Right kidney (tissue), 1 donor: ENCODE measurements at regions not wholly inside any gene's neighbourhood (a gene's known extent, or its start where the extent isn't known, plus 50 kb on each side); places are given as distances from the start of the nearest gene placed in this dataset.
A peak's percentile ranks its signal among the peaks of the same experiment; 100 is the strongest.

Experiments
- DNase-seq: peaks from one replicate; pipeline ENCODE4 v3.0.0-alpha.2; 2016

GRCh38 chr16:85162478-85163277 is 50.4 kb upstream of the CIBAR2 start:
- peak; percentile 74 for DNase-seq

GRCh38 chr16:85163278-85164112 is 51.2 kb upstream of the CIBAR2 start:
- DNase-seq = no peak

DNA sequence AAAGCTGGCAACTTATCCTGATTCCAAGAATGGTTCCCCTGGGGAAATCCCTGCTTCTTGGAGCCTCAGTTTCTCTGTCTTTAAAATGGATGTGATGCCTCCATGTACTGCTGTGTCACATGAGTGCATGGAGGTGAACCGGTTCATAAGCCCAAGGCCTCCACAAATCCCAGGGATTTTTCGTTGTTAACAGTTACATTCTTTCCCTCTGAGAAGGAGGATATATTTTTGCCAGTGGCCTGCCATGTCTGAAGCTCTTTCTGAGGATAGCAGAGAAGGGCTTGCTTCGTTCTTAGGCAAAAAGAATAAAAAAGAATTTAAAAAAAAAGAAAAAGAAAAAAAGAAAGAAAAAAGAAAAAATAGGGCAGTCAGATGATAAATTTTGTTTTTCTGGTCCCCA is 52.2 kb upstream of the CIBAR2 start:
- DNase-seq = no peak

- DNase-seq = no peak
Measured at GRCh38 chr16:85164838-85165516, 52.7 kb upstream of the CIBAR2 start.

DNA sequence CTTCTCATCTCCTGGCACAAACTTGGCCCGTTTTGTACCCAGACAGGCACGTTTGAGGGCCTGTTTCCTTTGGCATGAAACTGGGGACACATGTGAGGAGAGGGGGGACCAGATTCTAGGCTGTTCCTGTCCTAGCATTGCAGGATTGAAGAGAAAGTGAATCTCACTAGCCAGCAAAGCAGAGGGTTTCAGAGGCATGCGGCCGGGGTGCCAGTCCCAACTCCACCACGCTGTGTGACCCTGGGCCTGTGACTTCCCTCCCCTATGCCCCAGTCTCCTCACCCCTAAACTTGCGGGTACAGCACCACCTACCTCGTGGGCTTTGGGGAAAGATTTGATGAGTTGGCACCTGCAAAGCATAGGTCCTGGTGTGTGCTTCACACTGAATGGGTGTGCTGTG is 53.5 kb upstream of the CIBAR2 start:
- DNase-seq = no peak

DNA sequence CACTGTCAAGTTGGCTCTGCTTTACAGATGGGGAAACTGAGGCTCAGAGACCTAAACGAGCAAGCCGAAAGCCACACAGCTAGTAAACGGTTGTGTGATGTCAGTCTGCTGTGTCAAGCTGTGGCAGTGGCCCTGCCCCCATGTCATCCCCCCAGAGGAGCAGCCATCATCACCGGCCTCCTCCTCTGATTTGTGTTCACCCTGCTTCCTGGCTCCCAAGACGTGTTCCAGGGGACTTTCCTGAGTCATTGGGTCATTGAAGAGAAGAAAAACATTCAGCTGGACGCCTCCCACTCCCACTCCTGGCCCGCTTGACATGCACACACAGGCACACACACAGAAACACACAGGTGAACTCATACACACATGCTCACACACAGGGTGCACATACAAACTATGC is 54.0 kb upstream of the CIBAR2 start:
- DNase-seq = no peak

- DNase-seq = no peak
Measured at GRCh38 chr16:85166699-85167588, 54.7 kb upstream of the CIBAR2 start.

DNA sequence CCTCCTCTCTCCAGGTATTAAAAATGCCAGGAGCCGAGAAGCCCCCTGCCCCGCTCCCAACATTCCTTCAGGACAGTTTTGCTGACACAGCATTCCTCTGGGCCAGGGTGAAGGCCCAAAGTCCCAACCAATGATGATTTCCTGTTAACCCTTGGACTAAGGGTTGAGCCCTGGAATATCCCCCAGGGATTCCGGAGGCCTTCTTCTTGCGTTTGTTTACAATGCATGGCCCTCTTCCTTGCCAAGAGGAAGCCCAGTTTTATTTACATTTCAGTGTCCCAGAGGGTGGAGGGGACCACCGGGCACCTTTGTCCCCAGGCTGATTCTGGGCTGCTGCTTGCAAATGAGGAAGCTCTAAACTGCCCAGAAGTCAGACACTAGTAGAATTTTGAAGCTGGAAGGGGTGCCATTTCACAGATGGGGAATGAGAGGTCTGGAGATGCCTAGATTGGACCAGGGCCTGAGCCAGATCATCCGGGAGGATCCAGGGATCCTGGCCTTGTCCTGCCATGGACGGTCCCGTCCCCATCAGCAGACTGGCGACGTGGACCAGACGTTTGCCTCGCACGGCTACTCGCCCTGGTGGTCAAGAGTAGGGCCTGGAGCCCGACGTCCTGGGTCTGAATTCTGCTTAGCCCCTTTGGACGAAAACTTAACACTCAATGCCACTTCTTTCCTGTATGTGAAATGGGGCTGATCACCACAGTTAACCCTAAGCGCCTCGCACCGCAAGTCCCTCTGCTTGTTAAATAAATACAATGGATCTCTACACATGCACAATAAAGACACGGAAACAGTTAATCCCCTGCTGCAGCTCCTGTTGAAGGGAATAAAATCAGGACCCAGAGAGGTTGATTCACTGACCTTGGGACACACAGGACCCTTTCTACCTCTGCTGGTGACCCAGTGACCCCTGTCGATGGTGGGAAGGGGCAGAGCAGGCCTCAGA is 55.6 kb upstream of the CIBAR2 start:
- DNase-seq = no peak

GRCh38 chr16:85168732-85169256 is 56.5 kb upstream of the CIBAR2 start:
- DNase-seq = peak; percentile 70

- peak; percentile 80 for DNase-seq
Measured at GRCh38 chr16:85169333-85170065, 57.2 kb upstream of the CIBAR2 start.

DNA sequence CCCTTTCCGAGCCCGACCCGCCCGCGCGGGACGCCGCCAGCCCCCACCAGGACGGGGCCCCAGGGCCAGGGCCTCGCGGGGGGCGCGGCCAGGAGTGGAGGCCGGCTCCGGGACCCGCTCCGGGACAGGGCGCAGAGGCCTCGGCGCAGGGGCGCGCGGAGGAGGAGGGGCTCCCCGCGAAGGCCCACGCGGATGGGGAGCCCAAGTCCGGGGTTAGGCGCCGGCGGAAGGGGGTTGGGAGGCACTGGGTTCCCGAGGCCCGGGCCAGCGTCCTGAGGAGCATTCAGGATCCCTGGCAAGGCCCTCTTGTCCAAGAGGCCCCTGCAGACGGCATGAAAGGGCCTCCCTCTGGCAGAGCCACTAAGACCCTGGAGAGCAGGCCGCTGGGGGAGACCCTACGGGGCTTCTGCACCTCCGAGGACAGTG is 57.8 kb upstream of the CIBAR2 start:
- DNase-seq = no peak

DNA sequence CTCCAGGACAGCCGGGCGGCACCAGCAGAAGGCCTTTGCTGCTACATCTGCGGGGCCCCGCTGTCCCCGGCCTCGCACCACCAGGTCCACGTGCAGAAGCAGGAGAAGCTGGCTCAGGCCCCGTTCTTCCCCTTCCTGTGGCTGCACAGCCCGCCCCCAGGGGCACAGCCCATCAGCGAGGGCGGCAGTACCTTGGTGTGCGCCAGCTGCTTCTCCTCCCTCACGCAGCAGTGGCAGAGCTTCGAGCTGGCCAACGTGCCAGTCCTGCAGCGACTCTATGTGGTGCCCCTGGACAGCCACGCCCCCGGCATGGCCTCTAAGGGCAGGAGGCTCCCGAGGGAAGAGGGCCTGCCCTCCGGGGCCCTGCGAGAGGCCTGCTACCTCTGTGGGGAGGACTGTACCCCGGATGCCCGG is 58.3 kb upstream of the CIBAR2 start:
- no peak for DNase-seq

DNA sequence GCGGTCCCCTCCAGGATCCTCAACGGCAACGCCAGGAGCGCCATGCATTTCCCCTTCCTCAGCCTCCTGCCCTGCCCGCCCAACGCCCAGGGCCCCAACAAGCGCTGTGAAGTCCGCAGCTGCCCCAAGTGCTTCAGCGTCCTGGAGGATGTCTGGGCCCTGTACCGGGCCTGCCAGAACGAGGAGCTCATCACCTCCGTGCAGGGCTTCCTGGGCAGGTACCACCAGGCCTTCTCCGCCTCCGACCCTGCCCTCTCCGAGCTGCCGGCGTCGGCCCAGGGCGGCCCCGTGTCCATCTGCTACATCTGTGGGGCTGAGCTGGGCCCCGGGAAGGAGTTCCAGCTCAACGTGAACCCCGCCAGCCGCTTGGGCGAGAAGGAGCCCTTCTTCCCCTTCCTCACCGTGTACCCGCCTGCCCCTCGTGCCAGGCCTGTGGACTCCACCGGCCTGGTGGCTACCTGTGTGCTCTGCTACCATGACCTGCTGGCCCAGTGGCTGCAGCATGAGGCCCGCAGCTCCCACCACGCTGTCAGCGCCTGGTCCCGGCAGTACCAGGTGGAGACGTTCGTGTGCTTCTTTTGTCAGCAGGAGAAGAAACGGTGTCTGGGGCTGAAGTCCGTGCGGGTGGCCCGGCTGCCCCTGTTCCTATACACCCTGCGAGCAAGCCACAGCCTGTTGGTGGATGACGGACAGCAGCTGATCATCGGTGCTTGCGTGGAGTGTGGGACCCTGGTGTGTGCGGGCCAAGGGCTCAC is 58.9 kb upstream of the CIBAR2 start:
- DNase-seq = no peak

- no peak for DNase-seq
Measured at GRCh38 chr16:85171759-85172454, 59.6 kb upstream of the CIBAR2 start.

GRCh38 chr16:85172455-85173145 is 60.3 kb upstream of the CIBAR2 start:
- DNase-seq = peak; percentile 71

- DNase-seq = no peak
Measured at GRCh38 chr16:85173146-85173980, 61.1 kb upstream of the CIBAR2 start.
